HPDE6-E6E7 (cell line): ENCODE measurements at regions not wholly inside any gene's neighbourhood (a gene's known extent, or its start where the extent isn't known, plus 50 kb on each side); places are given as distances from the start of the nearest gene placed in this dataset.
A peak's percentile ranks its signal among the peaks of the same experiment; 100 is the strongest.

ENCODE experiments used
- DNase-seq: peaks from one replicate; pipeline ENCODE4 v3.0.0; 2011; ENCODE audit warnings: missing footprints; ENCODE audit errors: extremely low spot score

GRCh38 chr21:35646606-35647005 lies 413.7 kb downstream of the SETD4 start:
- DNase-seq, result no peak

DNA sequence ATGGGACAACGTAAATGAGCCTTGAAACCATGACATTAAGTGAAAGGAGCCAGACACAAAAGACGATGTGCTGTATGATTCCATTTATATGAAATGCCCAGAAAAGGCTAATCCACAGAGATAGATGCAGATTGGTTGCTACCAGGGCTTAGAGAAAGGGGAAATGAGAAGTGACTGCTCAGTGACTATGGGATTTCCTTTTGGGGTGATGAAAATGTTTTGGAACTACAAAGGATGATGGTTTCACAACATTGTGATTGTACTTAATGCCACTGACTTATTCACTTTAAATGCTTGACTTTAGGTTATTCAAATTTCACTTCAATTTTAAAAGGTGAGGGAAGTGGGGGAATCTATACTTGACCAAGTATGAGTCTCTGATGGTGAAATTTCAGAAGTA lies 414.3 kb downstream of the SETD4 start:
- DNase-seq, result no peak

DNA sequence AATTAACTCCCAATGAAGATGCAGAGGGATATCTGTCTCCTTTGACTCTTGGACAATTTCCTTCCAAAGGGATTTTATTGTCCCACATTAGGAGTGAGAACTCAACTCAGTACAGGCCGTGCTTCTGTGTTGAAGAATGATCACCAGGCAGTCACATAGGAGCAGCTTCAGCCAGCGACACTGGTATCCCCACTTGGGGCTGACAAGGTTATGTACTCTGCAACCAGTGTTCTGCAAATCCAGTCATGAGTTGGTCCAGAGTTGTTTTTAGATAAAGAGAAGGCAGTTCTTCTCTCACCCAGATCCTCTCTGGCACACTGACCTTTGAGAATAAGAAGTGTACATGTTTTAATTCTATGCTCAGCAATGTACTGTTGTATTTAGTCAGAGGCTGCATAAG lies 415.8 kb downstream of the SETD4 start:
- no peak for DNase-seq

DNA sequence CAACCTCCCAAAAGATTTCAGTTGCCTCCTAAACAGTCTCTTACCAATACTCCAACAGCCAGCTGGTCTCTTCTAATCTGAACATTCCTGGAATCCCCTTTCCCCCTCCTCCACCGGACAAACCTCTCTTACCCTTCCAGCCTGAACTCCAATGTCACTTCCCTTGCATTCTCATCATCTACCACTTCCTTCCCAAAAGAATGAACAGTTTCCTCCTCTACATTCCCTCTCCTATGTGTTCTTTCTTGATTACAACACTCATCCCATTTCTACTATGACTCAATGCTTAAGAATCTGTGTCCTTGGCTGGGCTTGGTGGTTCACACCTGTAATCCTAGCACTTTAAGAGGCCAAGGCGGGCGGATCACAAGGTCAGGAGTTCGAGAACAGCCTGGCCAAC lies 417.1 kb downstream of the SETD4 start:
- DNase-seq, result no peak

- DNase-seq, result no peak
Measured at GRCh38 chr21:35641271-35642016, 418.9 kb downstream of the SETD4 start.

- DNase-seq, result no peak
Measured at GRCh38 chr21:35637431-35637830, 422.9 kb downstream of the SETD4 start.

GRCh38 chr21:35635994-35636393 lies 424.3 kb downstream of the SETD4 start:
- no peak for DNase-seq

- DNase-seq, result peak; percentile 60
Measured at GRCh38 chr21:35635261-35635660, 425.1 kb downstream of the SETD4 start.

- no peak for DNase-seq
Measured at GRCh38 chr21:35633501-35633900, 426.8 kb downstream of the SETD4 start.

GRCh38 chr21:35632711-35633110 lies 427.6 kb downstream of the SETD4 start:
- no peak for DNase-seq

DNA sequence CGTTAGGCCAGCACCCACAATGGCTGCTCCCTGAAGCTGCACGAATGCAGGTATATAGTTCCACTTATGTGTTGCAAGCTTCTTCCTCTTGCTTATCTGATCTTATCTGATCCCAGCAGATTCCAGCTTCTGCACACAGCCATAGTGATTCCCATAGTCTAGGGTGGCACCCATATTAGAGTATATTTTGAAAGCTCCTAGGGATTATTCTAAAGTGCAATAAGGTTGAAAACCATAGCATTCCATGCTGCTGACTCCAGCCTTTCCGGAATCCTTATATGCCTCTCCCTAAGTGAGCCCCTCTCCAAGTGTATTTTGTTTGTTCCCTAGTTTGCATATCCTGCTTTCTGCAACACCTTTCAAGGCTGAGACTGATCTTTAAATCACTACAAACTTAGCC lies 432.0 kb downstream of the SETD4 start:
- DNase-seq, result no peak

GRCh38 chr21:35627462-35627861 lies 432.9 kb downstream of the SETD4 start:
- DNase-seq, result no peak

DNA sequence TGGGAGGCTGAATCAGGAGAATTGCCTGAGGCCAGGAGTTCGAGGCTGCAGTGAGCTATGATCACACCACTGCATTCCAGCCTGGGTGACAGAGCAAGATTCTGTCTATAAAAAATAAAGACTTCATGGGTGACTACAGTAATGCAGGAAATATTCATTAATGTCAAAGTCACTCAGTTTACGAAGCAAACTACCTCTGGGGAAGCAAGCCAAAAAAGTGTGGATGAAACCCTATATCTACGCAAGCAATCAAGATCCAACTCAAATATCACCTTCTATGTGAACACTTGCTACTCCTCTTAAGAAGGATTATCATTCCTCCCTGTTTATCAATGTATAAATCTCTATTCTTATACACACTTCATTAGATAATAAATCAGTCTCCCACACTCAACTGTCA lies 434.8 kb downstream of the SETD4 start:
- no peak for DNase-seq

GRCh38 chr21:35624901-35625300 lies 435.4 kb downstream of the SETD4 start:
- no peak for DNase-seq

DNA sequence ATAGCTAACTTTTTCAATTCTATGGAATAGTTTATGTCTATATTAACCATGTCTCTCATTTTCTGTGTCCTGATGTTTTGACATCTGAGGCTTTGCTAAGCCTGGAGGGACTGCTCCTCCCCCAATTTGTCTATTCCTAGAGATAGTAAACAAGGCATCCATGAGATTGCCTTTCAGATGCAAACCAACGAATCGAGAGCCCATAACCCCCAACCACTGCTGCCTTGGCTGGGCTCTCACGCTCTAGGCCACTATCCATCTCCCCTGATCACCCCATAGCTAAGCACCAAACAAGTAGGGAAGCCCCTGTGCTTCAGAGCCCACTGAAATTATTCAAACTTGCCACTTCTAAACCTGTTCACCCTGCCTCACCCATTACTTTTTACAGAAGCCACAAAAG lies 437.7 kb downstream of the SETD4 start:
- no peak for DNase-seq

- DNase-seq, result peak; percentile 23
Measured at GRCh38 chr21:35619184-35619583, 441.1 kb downstream of the SETD4 start.

DNA sequence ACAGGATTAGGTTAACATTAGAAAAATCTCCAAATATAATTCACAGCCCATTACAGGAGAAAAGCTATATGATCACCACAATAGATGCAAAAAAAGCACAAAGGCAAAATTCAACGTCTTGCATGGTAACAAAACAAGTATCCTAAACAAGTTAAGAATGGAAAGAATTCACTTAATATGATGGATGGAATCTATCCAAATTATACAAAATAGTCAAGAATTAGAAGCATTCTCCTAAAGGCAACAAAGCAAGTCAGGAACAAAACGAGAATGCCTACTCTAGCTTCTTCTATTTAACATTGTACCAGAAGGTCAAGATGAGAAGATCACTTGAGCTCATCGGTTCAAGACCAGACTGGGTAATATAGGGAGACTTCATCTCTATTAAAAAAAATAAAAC lies 442.8 kb downstream of the SETD4 start:
- no peak for DNase-seq

- DNase-seq, result no peak
Measured at GRCh38 chr21:35616090-35616489, 444.2 kb downstream of the SETD4 start.

- DNase-seq, result no peak
Measured at GRCh38 chr21:35615325-35615724, 445.0 kb downstream of the SETD4 start.

- DNase-seq, result peak; percentile 77
Measured at GRCh38 chr21:35614396-35614921, 445.9 kb downstream of the SETD4 start.

DNA sequence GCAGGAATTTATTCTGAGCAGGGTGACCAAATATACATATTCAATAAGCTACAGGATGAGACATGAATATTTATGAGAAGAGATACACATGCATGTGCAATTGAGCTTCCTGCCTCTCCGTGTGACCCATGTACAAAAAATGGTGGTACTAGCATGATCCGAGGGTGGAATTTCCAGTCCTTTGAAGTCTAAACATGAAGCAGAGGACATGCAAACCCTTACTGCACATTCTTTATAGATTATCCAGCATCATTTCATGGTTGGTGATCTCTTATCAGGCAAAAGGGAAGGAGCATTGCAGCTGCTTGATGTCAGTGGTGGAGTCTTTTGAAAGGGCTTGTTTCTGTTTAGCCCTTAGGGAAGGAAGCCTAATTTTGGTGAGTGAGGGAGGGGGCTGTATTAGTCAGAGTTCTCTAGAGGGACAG lies 448.6 kb downstream of the SETD4 start:
- no peak for DNase-seq

- peak; percentile 27 for DNase-seq
Measured at GRCh38 chr21:35609263-35609662, 451.1 kb downstream of the SETD4 start.

GRCh38 chr21:35607406-35607805 lies 452.9 kb downstream of the SETD4 start:
- no peak for DNase-seq

DNA sequence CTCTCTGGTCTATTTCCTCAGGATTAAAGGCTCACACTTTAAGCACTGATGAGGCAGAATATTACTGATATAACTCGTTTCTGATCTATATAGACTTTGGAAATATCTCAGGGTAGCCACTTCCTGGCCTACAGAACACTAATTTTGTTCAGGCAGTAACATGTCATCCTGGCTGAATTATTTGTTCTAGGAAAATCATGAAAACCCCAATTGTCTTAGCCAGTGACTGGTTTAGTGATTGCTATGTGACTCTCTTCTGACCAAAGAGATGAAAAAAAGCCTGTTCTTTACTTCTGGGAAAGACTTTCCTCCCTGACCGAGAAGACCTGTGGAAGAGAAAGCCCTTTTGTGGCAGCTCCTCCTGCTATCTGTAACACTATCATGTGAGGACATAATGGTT lies 453.7 kb downstream of the SETD4 start:
- no peak for DNase-seq
